ENCODE measurements at regions not wholly inside any gene's neighbourhood (a gene's known extent, or its start where the extent isn't known, plus 50 kb on each side); places are given as distances from the start of the nearest gene placed in this dataset.

DNA sequence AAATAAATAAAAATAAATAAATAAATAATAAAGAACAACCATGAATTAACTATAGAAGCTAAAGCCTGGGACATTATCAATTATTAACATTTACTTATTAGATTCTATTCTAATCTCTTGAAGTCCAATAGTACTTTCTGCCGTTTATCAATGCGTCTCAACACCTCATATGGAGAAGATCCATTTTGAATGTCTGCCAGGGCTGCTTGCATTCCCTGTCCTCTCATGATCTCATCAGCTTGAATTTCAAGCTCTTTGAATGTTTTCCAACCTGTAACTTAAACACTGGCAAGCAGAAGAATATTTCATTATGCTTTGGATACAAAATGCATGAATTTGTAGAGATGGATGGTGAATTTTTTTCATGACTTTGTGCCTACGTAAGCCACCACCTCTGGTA, 191.9 kb upstream of the ANKFN1 start:
- TF ChIP-seq EZH2 (IDR thresholded peaks at IDR 0.05; ENCODE audit: low read length, unreplicated experiment) (no peak), EZH2phosphoT487 (IDR thresholded peaks at IDR 0.05; ENCODE audit: borderline replicate concordance, low read length) (no peak)
- TF ChIP-seq, protein P1, sequence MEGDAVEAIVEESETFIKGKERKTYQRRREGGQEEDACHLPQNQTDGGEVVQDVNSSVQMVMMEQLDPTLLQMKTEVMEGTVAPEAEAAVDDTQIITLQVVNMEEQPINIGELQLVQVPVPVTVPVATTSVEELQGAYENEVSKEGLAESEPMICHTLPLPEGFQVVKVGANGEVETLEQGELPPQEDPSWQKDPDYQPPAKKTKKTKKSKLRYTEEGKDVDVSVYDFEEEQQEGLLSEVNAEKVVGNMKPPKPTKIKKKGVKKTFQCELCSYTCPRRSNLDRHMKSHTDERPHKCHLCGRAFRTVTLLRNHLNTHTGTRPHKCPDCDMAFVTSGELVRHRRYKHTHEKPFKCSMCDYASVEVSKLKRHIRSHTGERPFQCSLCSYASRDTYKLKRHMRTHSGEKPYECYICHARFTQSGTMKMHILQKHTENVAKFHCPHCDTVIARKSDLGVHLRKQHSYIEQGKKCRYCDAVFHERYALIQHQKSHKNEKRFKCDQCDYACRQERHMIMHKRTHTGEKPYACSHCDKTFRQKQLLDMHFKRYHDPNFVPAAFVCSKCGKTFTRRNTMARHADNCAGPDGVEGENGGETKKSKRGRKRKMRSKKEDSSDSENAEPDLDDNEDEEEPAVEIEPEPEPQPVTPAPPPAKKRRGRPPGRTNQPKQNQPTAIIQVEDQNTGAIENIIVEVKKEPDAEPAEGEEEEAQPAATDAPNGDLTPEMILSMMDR (conservative IDR thresholded peaks at IDR 0.05; ENCODE audit: low read depth, low read length): no peak
- H3K9ac ChIP-seq (ENCODE audit: low read length): no peak overlapping the region
- CTCF ChIA-PET: no interaction called here

DNA sequence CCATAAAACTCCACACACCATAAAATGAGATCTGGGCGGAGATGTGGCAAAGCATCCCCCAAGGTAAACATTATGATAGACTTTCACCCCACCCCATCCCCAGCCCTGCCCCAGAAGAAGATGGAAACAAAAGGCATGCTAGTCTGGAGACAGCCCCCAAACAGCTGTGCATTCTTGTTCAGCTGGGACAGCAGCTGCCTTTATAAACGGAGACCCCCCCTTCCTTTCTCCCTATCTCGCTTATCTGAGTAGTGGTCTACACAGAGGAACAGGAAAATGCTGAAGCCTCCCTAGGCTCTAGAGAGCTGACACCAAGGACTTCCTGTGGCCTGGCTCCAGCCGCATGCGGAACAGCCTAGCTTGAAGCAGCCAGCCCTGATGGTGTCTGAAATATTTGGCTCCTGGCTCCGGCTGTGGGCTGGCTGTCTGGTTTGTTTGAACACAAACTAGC, 190.3 kb upstream of the ANKFN1 start:
- Histone ChIP-seq H3K9me2 (replicated peaks; ENCODE audit: low read length) (no peaks in the 10 kb centered on the region), H3K27me3 (ENCODE audit: low read length) (peaks cover 26% of the 10 kb centered on the region; the same call in 1 of the 2 replicates), H3K79me2 (ENCODE audit: low read length) (no peaks in the 10 kb centered on the region), H3K27ac (ENCODE audit: low read length) (no peak overlapping the region), H3F3A (ENCODE audit: low read length, unreplicated experiment) (no peaks in the 10 kb centered on the region), H4K20me1 (ENCODE audit: low read length) (no peaks in the 10 kb centered on the region), H3K4me3 (ENCODE audit: low read length) (no peak overlapping the region), H3K9me3 (ENCODE audit: low read length) (no peaks in the 10 kb centered on the region), H2AFZ (ENCODE audit: low read length) (no peak overlapping the region), H3K4me1 (ENCODE audit: insufficient read depth, low read length) (no peaks in the 10 kb centered on the region), H3K9ac (ENCODE audit: low read length) (no peak overlapping the region), H3K36me3 (ENCODE audit: low read depth, low read length) (no peaks in the 10 kb centered on the region), H3K4me2 (ENCODE audit: low read length) (no peak overlapping the region)
- POLR2A ChIA-PET (ENCODE audit: unreplicated experiment): no interaction called here
- DNase-seq: no peak
- CTCF ChIA-PET: no interaction called here
- TF ChIP-seq EZH2 (IDR thresholded peaks at IDR 0.05; ENCODE audit: low read length, unreplicated experiment) (no peak), EZH2phosphoT487 (IDR thresholded peaks at IDR 0.05; ENCODE audit: borderline replicate concordance, low read length) (no peak)
- TF ChIP-seq, protein P1 (conservative IDR thresholded peaks at IDR 0.05; ENCODE audit: low read depth, low read length): no peak
- ATAC-seq: no peak
- intact Hi-C loops (cut with micrococcal nuclease): no loop called here
- BruUV-seq (replicated peaks): no TSS peak

More for the DNA sequence above, 191.9 kb upstream of the ANKFN1 start:
- no peak for DNase-seq
- Histone ChIP-seq H4K20me1 (ENCODE audit: low read length) (no peaks in the 10 kb centered on the region), H3K79me2 (ENCODE audit: low read length) (no peaks in the 10 kb centered on the region), H3K27ac (ENCODE audit: low read length) (no peak overlapping the region), H3F3A (ENCODE audit: low read length, unreplicated experiment) (no peaks in the 10 kb centered on the region), H3K9me2 (replicated peaks; ENCODE audit: low read length) (no peaks in the 10 kb centered on the region), H2AFZ (ENCODE audit: low read length) (no peak overlapping the region), H3K9me3 (ENCODE audit: low read length) (no peaks in the 10 kb centered on the region), H3K36me3 (ENCODE audit: low read depth, low read length) (no peaks in the 10 kb centered on the region), H3K27me3 (ENCODE audit: low read length) (peaks cover 22% of the 10 kb centered on the region; the same call in 1 of the 2 replicates), H3K4me2 (ENCODE audit: low read length) (no peak overlapping the region), H3K4me1 (ENCODE audit: insufficient read depth, low read length) (no peaks in the 10 kb centered on the region), H3K4me3 (ENCODE audit: low read length) (no peak overlapping the region)
- intact Hi-C loops (cut with micrococcal nuclease): no loop called here
- POLR2A ChIA-PET (ENCODE audit: unreplicated experiment): no interaction called here
- ATAC-seq: no peak
- no TSS peak for BruUV-seq (replicated peaks)

DNA sequence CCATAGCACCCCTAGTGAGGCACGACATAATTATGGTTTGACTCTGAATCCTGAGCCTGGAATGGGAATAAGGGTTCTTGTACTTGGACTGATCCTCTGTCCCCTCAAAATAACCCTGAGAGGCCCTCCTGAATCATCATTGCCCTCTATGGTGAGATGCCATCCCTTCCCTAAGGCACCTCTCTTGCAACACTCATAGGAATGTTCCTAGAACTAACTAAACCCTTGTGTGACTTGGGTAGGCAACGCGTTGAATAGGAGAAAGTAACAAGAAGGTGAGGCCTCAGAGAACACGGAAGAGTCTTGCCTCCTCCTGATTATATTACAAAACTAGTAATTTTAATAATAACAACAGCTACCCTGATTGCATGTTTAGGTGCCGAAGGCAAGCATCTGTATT, 189.1 kb upstream of the ANKFN1 start:
- H3K9ac ChIP-seq (ENCODE audit: low read length): no peak overlapping the region
- no peaks in the 10 kb centered on the region for H4K20me1 ChIP-seq (ENCODE audit: low read length)
- no peak overlapping the region for H3K27ac ChIP-seq (ENCODE audit: low read length)
- TF ChIP-seq, protein P1 (conservative IDR thresholded peaks at IDR 0.05; ENCODE audit: low read depth, low read length): no peak
- TF ChIP-seq EZH2 (IDR thresholded peaks at IDR 0.05; ENCODE audit: low read length, unreplicated experiment): no peak
- H3K4me1 ChIP-seq (ENCODE audit: insufficient read depth, low read length): no peaks in the 10 kb centered on the region
- no peak overlapping the region for H3K4me3 ChIP-seq (ENCODE audit: low read length)
- ATAC-seq (no peak), DNase-seq (no peak)
- H3K27me3 ChIP-seq (ENCODE audit: low read length): peaks cover 26% of the 10 kb centered on the region; the same call in 1 of the 2 replicates
- intact Hi-C loops (cut with micrococcal nuclease): no loop called here
- BruUV-seq (replicated peaks): no TSS peak
- no peaks in the 10 kb centered on the region for H3K9me3 ChIP-seq (ENCODE audit: low read length)
- no peak overlapping the region for H3K4me2 ChIP-seq (ENCODE audit: low read length)
- no peaks in the 10 kb centered on the region for H3K79me2 ChIP-seq (ENCODE audit: low read length)
- no peaks in the 10 kb centered on the region for H3K36me3 ChIP-seq (ENCODE audit: low read depth, low read length)
- no peaks in the 10 kb centered on the region for H3F3A ChIP-seq (ENCODE audit: low read length, unreplicated experiment)
- ChIA-PET CTCF (no interaction called here), POLR2A (ENCODE audit: unreplicated experiment) (no interaction called here)
- H2AFZ ChIP-seq (ENCODE audit: low read length): no peak overlapping the region
- H3K9me2 ChIP-seq (replicated peaks; ENCODE audit: low read length): no peaks in the 10 kb centered on the region
